Esophagus squamous epithelium (tissue), 4 donors: ENCODE measurements at regions not wholly inside any gene's neighbourhood (a gene's known extent, or its start where the extent isn't known, plus 50 kb on each side); places are given as distances from the start of the nearest gene placed in this dataset.

Source experiments
- POLR2A ChIP-seq, 4 donors: fragments of 450-650 bp; IDR thresholded peaks; one replicate each; pipeline ENCODE4 v1.6.1; 2017; ENCODE audit warnings: antibody characterized with exemption in 4 of 4, mild to moderate bottlenecking in 4 of 4, moderate library complexity in 3 of 4
- TF ChIP-seq, protein P1 (sequence below), 6 experiments: fragments of 450-650 bp in 4 of 6; fragments of 200-600 bp in 2 of 6; sonication (generic) in 2 of 6; IDR thresholded peaks; one replicate each; pipeline ENCODE4 v1.5.1; 2016 to 2019; ENCODE audit warnings: antibody characterized with exemption in 6 of 6, mild to moderate bottlenecking in 4 of 6, moderate library complexity in 4 of 6

- TF ChIP-seq, protein P1, sequence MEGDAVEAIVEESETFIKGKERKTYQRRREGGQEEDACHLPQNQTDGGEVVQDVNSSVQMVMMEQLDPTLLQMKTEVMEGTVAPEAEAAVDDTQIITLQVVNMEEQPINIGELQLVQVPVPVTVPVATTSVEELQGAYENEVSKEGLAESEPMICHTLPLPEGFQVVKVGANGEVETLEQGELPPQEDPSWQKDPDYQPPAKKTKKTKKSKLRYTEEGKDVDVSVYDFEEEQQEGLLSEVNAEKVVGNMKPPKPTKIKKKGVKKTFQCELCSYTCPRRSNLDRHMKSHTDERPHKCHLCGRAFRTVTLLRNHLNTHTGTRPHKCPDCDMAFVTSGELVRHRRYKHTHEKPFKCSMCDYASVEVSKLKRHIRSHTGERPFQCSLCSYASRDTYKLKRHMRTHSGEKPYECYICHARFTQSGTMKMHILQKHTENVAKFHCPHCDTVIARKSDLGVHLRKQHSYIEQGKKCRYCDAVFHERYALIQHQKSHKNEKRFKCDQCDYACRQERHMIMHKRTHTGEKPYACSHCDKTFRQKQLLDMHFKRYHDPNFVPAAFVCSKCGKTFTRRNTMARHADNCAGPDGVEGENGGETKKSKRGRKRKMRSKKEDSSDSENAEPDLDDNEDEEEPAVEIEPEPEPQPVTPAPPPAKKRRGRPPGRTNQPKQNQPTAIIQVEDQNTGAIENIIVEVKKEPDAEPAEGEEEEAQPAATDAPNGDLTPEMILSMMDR (IDR thresholded peaks at IDR 0.05) = no peak
- no peak for TF ChIP-seq POLR2A (IDR thresholded peaks at IDR 0.05)
These were observed 890.4 kb downstream of the TRIB2 start for GRCh38 chr2:13607139-13607538.
